Lower leg skin (tissue), 3 donors: ENCODE measurements at regions not wholly inside any gene's neighbourhood (a gene's known extent, or its start where the extent isn't known, plus 50 kb on each side); places are given as distances from the start of the nearest gene placed in this dataset.

Experiments
- POLR2A ChIP-seq, 2 donors: fragments of 450-650 bp; IDR thresholded peaks; one replicate each; pipeline ENCODE4 v1.6.1; 2016 to 2017; ENCODE audit warnings: antibody characterized with exemption in 2 of 2, mild to moderate bottlenecking in 1 of 2, moderate library complexity in 1 of 2
- TF ChIP-seq, protein P1 (sequence below), 3 donors: fragments of 450-650 bp; IDR thresholded peaks; one replicate each; pipeline ENCODE4 v1.5.1; 2016; ENCODE audit warnings: antibody characterized with exemption in 3 of 3, mild to moderate bottlenecking in 3 of 3, moderate library complexity in 2 of 3

DNA sequence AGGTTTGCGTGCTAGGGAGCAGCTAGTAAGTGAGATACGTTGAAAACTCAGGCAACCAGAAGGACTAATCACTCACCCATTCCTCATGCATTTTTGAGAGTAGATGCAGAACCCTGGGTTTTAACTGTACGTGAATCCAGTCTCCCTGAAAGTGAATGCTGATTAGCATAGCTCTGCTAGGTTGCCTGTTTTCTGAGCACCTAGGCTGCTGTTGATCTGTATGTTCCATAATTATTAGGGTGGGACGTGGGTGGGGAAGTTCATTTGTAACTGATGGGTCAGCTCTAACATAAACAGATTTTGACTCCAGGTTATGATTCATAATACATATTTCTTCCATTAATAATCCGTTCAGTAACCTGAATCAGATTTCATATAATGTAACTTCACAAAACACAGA is 379.0 kb upstream of the FANCL start:
- TF ChIP-seq, protein P1, sequence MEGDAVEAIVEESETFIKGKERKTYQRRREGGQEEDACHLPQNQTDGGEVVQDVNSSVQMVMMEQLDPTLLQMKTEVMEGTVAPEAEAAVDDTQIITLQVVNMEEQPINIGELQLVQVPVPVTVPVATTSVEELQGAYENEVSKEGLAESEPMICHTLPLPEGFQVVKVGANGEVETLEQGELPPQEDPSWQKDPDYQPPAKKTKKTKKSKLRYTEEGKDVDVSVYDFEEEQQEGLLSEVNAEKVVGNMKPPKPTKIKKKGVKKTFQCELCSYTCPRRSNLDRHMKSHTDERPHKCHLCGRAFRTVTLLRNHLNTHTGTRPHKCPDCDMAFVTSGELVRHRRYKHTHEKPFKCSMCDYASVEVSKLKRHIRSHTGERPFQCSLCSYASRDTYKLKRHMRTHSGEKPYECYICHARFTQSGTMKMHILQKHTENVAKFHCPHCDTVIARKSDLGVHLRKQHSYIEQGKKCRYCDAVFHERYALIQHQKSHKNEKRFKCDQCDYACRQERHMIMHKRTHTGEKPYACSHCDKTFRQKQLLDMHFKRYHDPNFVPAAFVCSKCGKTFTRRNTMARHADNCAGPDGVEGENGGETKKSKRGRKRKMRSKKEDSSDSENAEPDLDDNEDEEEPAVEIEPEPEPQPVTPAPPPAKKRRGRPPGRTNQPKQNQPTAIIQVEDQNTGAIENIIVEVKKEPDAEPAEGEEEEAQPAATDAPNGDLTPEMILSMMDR (IDR thresholded peaks at IDR 0.05), result no peak
- TF ChIP-seq POLR2A (IDR thresholded peaks at IDR 0.05), result no peak
